ENCODE measurements at regions not wholly inside any gene's neighbourhood (a gene's known extent, or its start where the extent isn't known, plus 50 kb on each side); places are given as distances from the start of the nearest gene placed in this dataset.

- no peak overlapping the region for H3K4me3 Mint-ChIP-seq (ENCODE audit: unreplicated experiment)
- H3K36me3 Mint-ChIP-seq (ENCODE audit: low read depth, unreplicated experiment), result no peaks in the 10 kb centered on the region
- H3K4me2 ChIP-seq (ENCODE audit: low read length), result peak overlapping the region; percentile 13
- no peak overlapping the region for H3K4me3 ChIP-seq (ENCODE audit: insufficient read depth, low read depth, low read length)
- no peaks in the 10 kb centered on the region for H3K4me1 ChIP-seq (ENCODE audit: insufficient read depth, low read length)
- H3K4me1 Mint-ChIP-seq (ENCODE audit: low read depth, unreplicated experiment), result peaks cover 3% of the 10 kb centered on the region
- no peak for FAIRE-seq
- H4K20me1 ChIP-seq (ENCODE audit: insufficient read depth, low read length), result no peaks in the 10 kb centered on the region
- H3K9ac ChIP-seq (ENCODE audit: low read length), result no peak overlapping the region
- H3K9me3 ChIP-seq (ENCODE audit: insufficient read depth, low read depth, low read length), result no peaks in the 10 kb centered on the region
- H2AFZ ChIP-seq (ENCODE audit: low read depth, low read length), result peak overlapping the region; percentile 33
- H3K36me3 ChIP-seq (ENCODE audit: insufficient read depth, low read length), result no peaks in the 10 kb centered on the region
- no peaks in the 10 kb centered on the region for H3K79me2 ChIP-seq (ENCODE audit: insufficient read depth, low read length)
- H3K9me3 Mint-ChIP-seq (ENCODE audit: unreplicated experiment), result no peaks in the 10 kb centered on the region
- no peaks in the 10 kb centered on the region for H3K27me3 Mint-ChIP-seq (ENCODE audit: low read depth, unreplicated experiment)
- H3K27me3 ChIP-seq (ENCODE audit: insufficient read depth, low read length), result no peaks in the 10 kb centered on the region
- no peak overlapping the region for H3K27ac Mint-ChIP-seq (ENCODE audit: unreplicated experiment)
- DNase-seq (ENCODE audit: low read depth), result no peak
- no peak for TF ChIP-seq EZH2 (IDR thresholded peaks at IDR 0.05; ENCODE audit: insufficient read depth, low read length)
- no peak for TF ChIP-seq CTCF (IDR thresholded peaks at IDR 0.05; ENCODE audit: insufficient read depth, low read depth, low read length)
- no peak overlapping the region for H3K27ac ChIP-seq (ENCODE audit: low read depth, low read length)
Measured at GRCh38 chr3:147049821-147050220, 356.5 kb downstream of the ZIC4 start.

GRCh38 chr3:147049305-147049704 is 357.0 kb downstream of the ZIC4 start:
- H3K27me3 ChIP-seq (ENCODE audit: insufficient read depth, low read length), result no peaks in the 10 kb centered on the region
- H3K79me2 ChIP-seq (ENCODE audit: insufficient read depth, low read length), result no peaks in the 10 kb centered on the region
- H3K9me3 ChIP-seq (ENCODE audit: insufficient read depth, low read depth, low read length), result no peaks in the 10 kb centered on the region
- H3K36me3 ChIP-seq (ENCODE audit: insufficient read depth, low read length), result no peaks in the 10 kb centered on the region
- no peaks in the 10 kb centered on the region for H4K20me1 ChIP-seq (ENCODE audit: insufficient read depth, low read length)
- H3K27ac ChIP-seq (ENCODE audit: low read depth, low read length), result no peak overlapping the region
- H3K27me3 Mint-ChIP-seq (ENCODE audit: low read depth, unreplicated experiment), result no peaks in the 10 kb centered on the region
- H3K4me3 Mint-ChIP-seq (ENCODE audit: unreplicated experiment), result no peak overlapping the region
- no peaks in the 10 kb centered on the region for H3K36me3 Mint-ChIP-seq (ENCODE audit: low read depth, unreplicated experiment)
- FAIRE-seq (no peak), DNase-seq (ENCODE audit: low read depth) (no peak)
- no peak overlapping the region for H3K27ac Mint-ChIP-seq (ENCODE audit: unreplicated experiment)
- H3K4me3 ChIP-seq (ENCODE audit: insufficient read depth, low read depth, low read length), result no peak overlapping the region
- TF ChIP-seq EZH2 (IDR thresholded peaks at IDR 0.05; ENCODE audit: insufficient read depth, low read length), result no peak
- TF ChIP-seq CTCF (IDR thresholded peaks at IDR 0.05; ENCODE audit: insufficient read depth, low read depth, low read length), result no peak
- peak overlapping the region; percentile 13 for H3K4me2 ChIP-seq (ENCODE audit: low read length)
- no peaks in the 10 kb centered on the region for H3K9me3 Mint-ChIP-seq (ENCODE audit: unreplicated experiment)
- H2AFZ ChIP-seq (ENCODE audit: low read depth, low read length), result peak overlapping the region; percentile 33
- no peaks in the 10 kb centered on the region for H3K4me1 ChIP-seq (ENCODE audit: insufficient read depth, low read length)
- H3K9ac ChIP-seq (ENCODE audit: low read length), result no peak overlapping the region
- H3K4me1 Mint-ChIP-seq (ENCODE audit: low read depth, unreplicated experiment), result peaks cover 3% of the 10 kb centered on the region

GRCh38 chr3:147046916-147047315 is 359.4 kb downstream of the ZIC4 start:
- Histone ChIP-seq H3K4me1 (ENCODE audit: insufficient read depth, low read length) (no peaks in the 10 kb centered on the region), H2AFZ (ENCODE audit: low read depth, low read length) (no peak overlapping the region), H3K27me3 (ENCODE audit: insufficient read depth, low read length) (no peaks in the 10 kb centered on the region), H3K4me3 (ENCODE audit: insufficient read depth, low read depth, low read length) (no peak overlapping the region), H3K27ac (ENCODE audit: low read depth, low read length) (no peak overlapping the region), H4K20me1 (ENCODE audit: insufficient read depth, low read length) (no peaks in the 10 kb centered on the region), H3K9ac (ENCODE audit: low read length) (no peak overlapping the region), H3K79me2 (ENCODE audit: insufficient read depth, low read length) (no peaks in the 10 kb centered on the region), H3K36me3 (ENCODE audit: insufficient read depth, low read length) (no peaks in the 10 kb centered on the region), H3K4me2 (ENCODE audit: low read length) (no peak overlapping the region), H3K9me3 (ENCODE audit: insufficient read depth, low read depth, low read length) (no peaks in the 10 kb centered on the region)
- Mint-ChIP-seq H3K27me3 (ENCODE audit: low read depth, unreplicated experiment) (no peaks in the 10 kb centered on the region), H3K4me3 (ENCODE audit: unreplicated experiment) (no peak overlapping the region), H3K9me3 (ENCODE audit: unreplicated experiment) (no peaks in the 10 kb centered on the region), H3K4me1 (ENCODE audit: low read depth, unreplicated experiment) (peaks cover 3% of the 10 kb centered on the region), H3K36me3 (ENCODE audit: low read depth, unreplicated experiment) (no peaks in the 10 kb centered on the region), H3K27ac (ENCODE audit: unreplicated experiment) (no peak overlapping the region)
- TF ChIP-seq CTCF (IDR thresholded peaks at IDR 0.05; ENCODE audit: insufficient read depth, low read depth, low read length), result no peak
- no peak for TF ChIP-seq EZH2 (IDR thresholded peaks at IDR 0.05; ENCODE audit: insufficient read depth, low read length)
- DNase-seq (ENCODE audit: low read depth), result no peak
- FAIRE-seq, result no peak
